PC-9 (cell line): ENCODE measurements at regions not wholly inside any gene's neighbourhood (a gene's known extent, or its start where the extent isn't known, plus 50 kb on each side); places are given as distances from the start of the nearest gene placed in this dataset.

Experiments
- BruUV-seq: library from RNA; stranded (reverse); fragments of 400-500 nt; replicated peaks from 2 replicates; lab custom pipeline; 2021; lab: Mats Ljungman, UMichigan
- CTCF ChIA-PET: fragments of 300-600 bp; sonication (Branson Sonifier 250); formaldehyde crosslinking; loops from one replicate; lab custom pipeline; 2022; ENCODE audit warnings: antibody characterized with exemption; lab: Charles Lee
- POLR2A ChIA-PET: fragments of 300-600 bp; sonication (Branson Sonifier 250); formaldehyde crosslinking; loops from one replicate; lab custom pipeline; 2022; ENCODE audit warnings: antibody characterized with exemption; ENCODE audit not compliant: unreplicated experiment; lab: Charles Lee
- DNase-seq, 2 experiments: peaks; one replicate each; pipeline versions ENCODE4 v3.0.0 to v3.0.0-alpha.2; 2015 to 2022; ENCODE audit warnings: mixed read lengths in 1 of 2
- H2AFZ ChIP-seq: fragments of 200-600 bp; sonication (generic); 2 replicates; pipeline ENCODE4 v1.8.1; 2017; ENCODE audit warnings: antibody characterized with exemption
- H3F3A ChIP-seq: fragments of 200-600 bp; sonication (generic); 2 replicates; pipeline ENCODE4 v1.8.1; 2017; ENCODE audit warnings: antibody characterized with exemption, mild to moderate bottlenecking, low read depth; ENCODE audit not compliant: insufficient read depth
- H3K27ac ChIP-seq: fragments of 200-600 bp; sonication (generic); 2 replicates; pipeline ENCODE4 v1.6.1; 2016; ENCODE audit warnings: mixed run types
- H3K27me3 ChIP-seq: fragments of 200-600 bp; sonication (generic); 2 replicates; pipeline ENCODE4 v1.6.1; 2016; ENCODE audit warnings: low read depth, mixed run types; ENCODE audit not compliant: insufficient read depth
- H3K36me3 ChIP-seq: fragments of 200-600 bp; sonication (generic); 2 replicates; pipeline ENCODE4 v1.6.1; 2016; ENCODE audit warnings: low read depth, mixed run types
- H3K4me1 ChIP-seq: fragments of 200-600 bp; sonication (generic); replicated peaks from 2 replicates; pipeline ENCODE4 v1.6.1; 2016; ENCODE audit warnings: mixed run types; ENCODE audit not compliant: insufficient read depth
- H3K4me2 ChIP-seq: fragments of 200-600 bp; sonication (generic); 2 replicates; pipeline ENCODE4 v1.6.1; 2017; ENCODE audit warnings: mixed run types
- H3K4me3 ChIP-seq: fragments of 200-600 bp; sonication (generic); 2 replicates; pipeline ENCODE4 v1.6.1; 2016; ENCODE audit warnings: mixed run types
- H3K79me2 ChIP-seq: fragments of 200-600 bp; sonication (generic); 2 replicates; pipeline ENCODE4 v1.6.1; 2017; ENCODE audit warnings: low read depth, mixed run types
- H3K9me2 ChIP-seq: fragments of 200-600 bp; sonication (generic); 2 replicates; pipeline ENCODE4 v1.8.1; 2017; ENCODE audit warnings: mild to moderate bottlenecking; ENCODE audit not compliant: insufficient read depth
- H3K9me3 ChIP-seq: fragments of 200-600 bp; sonication (generic); 2 replicates; pipeline ENCODE4 v1.8.1; 2016; ENCODE audit warnings: low read depth; ENCODE audit not compliant: insufficient read depth
- H4K20me1 ChIP-seq: fragments of 200-600 bp; sonication (generic); 2 replicates; pipeline ENCODE4 v1.8.1; 2017; ENCODE audit not compliant: insufficient read depth
- EZH2 ChIP-seq: fragments of 200-600 bp; sonication (generic); IDR thresholded peaks from 2 replicates; pipeline ENCODE4 v1.8.0; 2017; ENCODE audit warnings: antibody characterized with exemption, low read depth
- intact Hi-C: fragments of 100-400 bp; cut with micrococcal nuclease; formaldehyde crosslinking; loops from one replicate; pipeline ENCODE4 v1.10.0; 2022; ENCODE audit not compliant: unreplicated experiment
- TF ChIP-seq, protein P1 (sequence below): fragments of 200-600 bp; sonication (generic); conservative IDR thresholded peaks from 2 replicates; pipeline ENCODE4 v1.6.1; 2017; ENCODE audit warnings: mixed run types, antibody characterized with exemption, mild to moderate bottlenecking, moderate library complexity

DNA sequence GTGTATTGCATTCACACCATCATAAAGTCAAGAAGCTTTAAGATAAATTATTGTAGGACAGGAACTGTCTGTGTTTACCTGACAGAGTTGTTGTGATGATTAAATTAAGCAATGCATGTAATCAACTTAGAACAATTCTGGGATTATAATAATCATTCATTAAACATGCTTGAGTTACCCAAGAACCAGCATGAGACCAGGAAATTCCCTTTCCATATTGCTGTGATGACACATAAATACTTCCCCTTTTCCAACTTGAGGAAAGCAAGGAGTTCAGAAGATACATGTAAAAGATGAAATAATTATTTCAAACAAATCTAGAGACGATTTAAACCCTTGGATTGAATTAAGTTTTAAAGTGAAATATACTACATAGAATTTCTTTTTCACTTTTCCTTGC is 404.4 kb downstream of the GJA1 start:
- no peak overlapping the region for H2AFZ ChIP-seq
- TF ChIP-seq, protein P1, sequence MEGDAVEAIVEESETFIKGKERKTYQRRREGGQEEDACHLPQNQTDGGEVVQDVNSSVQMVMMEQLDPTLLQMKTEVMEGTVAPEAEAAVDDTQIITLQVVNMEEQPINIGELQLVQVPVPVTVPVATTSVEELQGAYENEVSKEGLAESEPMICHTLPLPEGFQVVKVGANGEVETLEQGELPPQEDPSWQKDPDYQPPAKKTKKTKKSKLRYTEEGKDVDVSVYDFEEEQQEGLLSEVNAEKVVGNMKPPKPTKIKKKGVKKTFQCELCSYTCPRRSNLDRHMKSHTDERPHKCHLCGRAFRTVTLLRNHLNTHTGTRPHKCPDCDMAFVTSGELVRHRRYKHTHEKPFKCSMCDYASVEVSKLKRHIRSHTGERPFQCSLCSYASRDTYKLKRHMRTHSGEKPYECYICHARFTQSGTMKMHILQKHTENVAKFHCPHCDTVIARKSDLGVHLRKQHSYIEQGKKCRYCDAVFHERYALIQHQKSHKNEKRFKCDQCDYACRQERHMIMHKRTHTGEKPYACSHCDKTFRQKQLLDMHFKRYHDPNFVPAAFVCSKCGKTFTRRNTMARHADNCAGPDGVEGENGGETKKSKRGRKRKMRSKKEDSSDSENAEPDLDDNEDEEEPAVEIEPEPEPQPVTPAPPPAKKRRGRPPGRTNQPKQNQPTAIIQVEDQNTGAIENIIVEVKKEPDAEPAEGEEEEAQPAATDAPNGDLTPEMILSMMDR = no peak
- TF ChIP-seq EZH2 = no peak
- DNase-seq = no peak
- H3K9me3 ChIP-seq = no peaks in the 10 kb centered on the region
- no peaks in the 10 kb centered on the region for H3K9me2 ChIP-seq
- H3K4me3 ChIP-seq = no peak overlapping the region
- POLR2A ChIA-PET = no interaction called here
- no peaks in the 10 kb centered on the region for H4K20me1 ChIP-seq
- H3K27me3 ChIP-seq = no peaks in the 10 kb centered on the region
- CTCF ChIA-PET = no interaction called here
- no peaks in the 10 kb centered on the region for H3F3A ChIP-seq
- H3K79me2 ChIP-seq = no peaks in the 10 kb centered on the region
- H3K27ac ChIP-seq = no peak overlapping the region
- no TSS peak for BruUV-seq
- H3K4me1 ChIP-seq = no peaks in the 10 kb centered on the region
- H3K36me3 ChIP-seq = no peaks in the 10 kb centered on the region
- H3K4me2 ChIP-seq = no peak overlapping the region
- intact Hi-C loops = no loop called here

DNA sequence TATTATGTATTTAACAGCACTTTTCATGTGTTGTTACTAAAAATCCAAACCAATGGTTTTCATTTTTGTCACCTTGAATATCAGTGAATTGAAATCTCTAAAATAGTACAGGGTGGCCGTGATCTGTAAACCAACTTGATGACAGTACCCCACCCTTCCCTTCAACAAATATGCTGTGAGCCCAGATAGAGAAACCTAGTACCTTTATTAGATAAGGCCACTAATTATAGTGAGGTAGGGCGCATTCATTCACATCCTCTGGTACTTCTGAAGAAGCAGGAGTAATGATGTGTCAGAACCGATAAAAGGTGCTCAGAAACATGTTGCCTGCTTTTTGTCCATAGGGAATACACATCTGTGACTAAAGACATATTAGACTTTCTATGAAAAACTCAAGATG is 409.5 kb downstream of the GJA1 start:
- H3F3A ChIP-seq = no peaks in the 10 kb centered on the region
- no peaks in the 10 kb centered on the region for H4K20me1 ChIP-seq
- no peak overlapping the region for H3K27ac ChIP-seq
- intact Hi-C loops = no loop called here
- TF ChIP-seq, protein P1 = no peak
- TF ChIP-seq EZH2 = no peak
- ChIA-PET CTCF (no interaction called here), POLR2A (no interaction called here)
- H3K27me3 ChIP-seq = no peaks in the 10 kb centered on the region
- H3K9me3 ChIP-seq = no peaks in the 10 kb centered on the region
- H3K4me2 ChIP-seq = no peak overlapping the region
- H3K9me2 ChIP-seq = no peaks in the 10 kb centered on the region
- H3K36me3 ChIP-seq = no peaks in the 10 kb centered on the region
- BruUV-seq = no TSS peak
- no peaks in the 10 kb centered on the region for H3K79me2 ChIP-seq
- DNase-seq = no peak
- no peaks in the 10 kb centered on the region for H3K4me1 ChIP-seq
- H2AFZ ChIP-seq = no peak overlapping the region
- no peak overlapping the region for H3K4me3 ChIP-seq

DNA sequence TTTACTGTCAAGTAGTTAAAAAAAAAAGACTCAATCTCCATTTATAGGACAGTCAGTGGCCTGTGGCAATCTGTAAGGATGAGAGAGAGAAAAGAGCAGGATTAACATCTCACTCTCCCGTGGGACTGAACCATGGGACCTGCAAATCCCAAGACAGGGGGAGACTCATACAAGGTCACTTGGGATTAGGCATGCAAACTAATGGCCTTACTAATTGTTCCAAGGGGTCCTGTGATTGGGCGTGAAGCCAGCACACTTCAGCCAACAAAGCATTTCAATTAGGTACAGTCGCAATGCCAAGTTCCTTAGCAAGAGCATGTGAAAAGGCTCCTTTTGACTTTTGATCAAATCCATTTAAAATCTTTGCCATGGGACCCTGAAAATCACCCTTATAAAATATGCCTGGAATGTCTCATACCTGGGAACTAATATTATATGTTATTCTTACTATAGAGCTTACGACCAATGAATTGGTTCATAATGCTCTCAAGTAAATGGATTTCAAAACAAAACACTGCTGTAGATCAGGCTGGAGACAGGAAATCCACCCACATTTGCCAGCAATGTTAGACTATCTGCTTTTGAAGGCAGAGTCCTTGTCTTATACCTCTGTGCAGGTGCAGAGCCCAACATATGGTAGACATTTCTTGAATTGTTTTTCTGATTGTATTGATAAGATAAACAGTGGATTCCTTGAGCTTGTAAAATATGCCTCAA is 412.5 kb downstream of the GJA1 start:
- H3K4me1 ChIP-seq = no peaks in the 10 kb centered on the region
- no peak overlapping the region; the same call in 1 of the 2 replicates for H2AFZ ChIP-seq
- H3F3A ChIP-seq = no peaks in the 10 kb centered on the region
- POLR2A ChIA-PET = no interaction called here
- TF ChIP-seq, protein P1 = no peak
- TF ChIP-seq EZH2 = no peak
- H3K9me3 ChIP-seq = no peaks in the 10 kb centered on the region
- H3K4me3 ChIP-seq = no peak overlapping the region
- no peak overlapping the region for H3K4me2 ChIP-seq
- DNase-seq = no peak
- CTCF ChIA-PET = no interaction called here
- no peaks in the 10 kb centered on the region for H3K27me3 ChIP-seq
- H3K27ac ChIP-seq = no peak overlapping the region
- H3K36me3 ChIP-seq = no peaks in the 10 kb centered on the region
- H3K9me2 ChIP-seq = no peaks in the 10 kb centered on the region
- H3K79me2 ChIP-seq = no peaks in the 10 kb centered on the region
- BruUV-seq = no TSS peak
- no peaks in the 10 kb centered on the region for H4K20me1 ChIP-seq
- intact Hi-C loops = no loop called here
